Naive thymus-derived CD8-positive, alpha-beta T cell (primary cell): ENCODE measurements at regions not wholly inside any gene's neighbourhood (a gene's known extent, or its start where the extent isn't known, plus 50 kb on each side); places are given as distances from the start of the nearest gene placed in this dataset.

Experiments used
- ATAC-seq, 2 donors: fragments of 150-1000 bp; cut with Tn5 transposase in 1 of 2; sonication (Bioruptor Pico), chemical (Tn5 transposase) in 1 of 2; 1 replicate in 1 of 2; 2 replicates in 1 of 2; pipeline ENCODE4 v1.10.0; 2021; ENCODE audit warnings: mild to moderate bottlenecking in 2 of 2, moderate library complexity in 2 of 2
- POLR2A ChIA-PET: fragments of 350-600 bp; sonication (Branson Sonifier 250); formaldehyde crosslinking; loops from one replicate; lab custom pipeline; 2021; ENCODE audit warnings: antibody characterized with exemption; lab: Charles Lee
- DNase-seq, 10 donors: peaks; one replicate each; pipeline versions ENCODE4 v3.0.0 to v3.0.0-alpha.2; 2020 to 2022
- H3K27ac Mint-ChIP-seq, 10 donors: one replicate each; pipeline ENCODE4 v1.8.0; 2020 to 2022; ENCODE audit warnings: mild to moderate bottlenecking in 10 of 10, mixed read lengths in 10 of 10, moderate library complexity in 4 of 10, inconsistent platforms in 1 of 10
- H3K27me3 Mint-ChIP-seq, 5 donors: one replicate each; pipeline ENCODE4 v1.8.0; 2021 to 2022; ENCODE audit warnings: mixed read lengths in 5 of 5
- H3K36me3 Mint-ChIP-seq, 3 donors: one replicate each; pipeline ENCODE4 v1.8.0; 2020 to 2022; ENCODE audit warnings: mixed read lengths in 3 of 3, mild to moderate bottlenecking in 2 of 3, inconsistent platforms in 1 of 3
- H3K4me1 Mint-ChIP-seq, 4 donors: one replicate each; pipeline ENCODE4 v1.8.0; 2021 to 2022; ENCODE audit warnings: mixed read lengths in 4 of 4
- H3K4me3 Mint-ChIP-seq, 10 donors: one replicate each; pipeline ENCODE4 v1.8.0; 2020 to 2022; ENCODE audit warnings: mild to moderate bottlenecking in 10 of 10, mixed read lengths in 10 of 10, moderate library complexity in 6 of 10, inconsistent platforms in 1 of 10
- H3K9me3 Mint-ChIP-seq, 9 donors: one replicate each; pipeline ENCODE4 v1.8.0; 2020 to 2022; ENCODE audit warnings: mixed read lengths in 9 of 9, mild to moderate bottlenecking in 3 of 9, inconsistent platforms in 1 of 9, moderate library complexity in 1 of 9

DNA sequence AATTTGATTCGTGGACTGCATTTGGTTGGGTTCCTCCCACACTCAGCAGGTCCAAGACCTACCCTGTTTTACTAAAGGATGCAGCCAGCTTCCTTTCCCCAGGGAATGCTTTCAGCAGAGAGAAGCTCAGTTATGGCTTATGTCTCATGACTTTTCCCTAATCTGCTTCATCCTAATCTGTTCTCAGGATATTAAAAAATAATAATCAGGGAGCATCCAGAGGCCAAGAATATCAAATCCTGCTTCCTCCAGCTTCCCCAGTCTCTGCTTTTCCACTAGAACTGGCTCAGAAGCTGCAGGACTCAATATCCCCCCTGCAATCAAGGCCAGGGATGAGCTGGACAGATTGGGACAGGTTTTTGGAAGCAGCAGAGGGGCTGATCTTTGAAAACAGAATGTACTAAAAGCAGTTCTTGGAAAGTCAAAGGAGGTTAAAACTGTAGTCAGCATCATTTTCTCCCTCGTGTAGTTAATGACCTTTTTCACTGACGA, 326.9 kb upstream of the TNP1 start:
- Mint-ChIP-seq H3K4me1 (no peaks in the 10 kb centered on the region), H3K27ac (no peak overlapping the region), H3K36me3 (no peaks in the 10 kb centered on the region), H3K27me3 (peaks cover 0 to 3% (median 3%) of the 10 kb centered on the region in 5 donors), H3K9me3 (no peaks in the 10 kb centered on the region), H3K4me3 (no peak overlapping the region)
- POLR2A ChIA-PET = no interaction called here
- ATAC-seq = no peak
- DNase-seq = no peak

DNA sequence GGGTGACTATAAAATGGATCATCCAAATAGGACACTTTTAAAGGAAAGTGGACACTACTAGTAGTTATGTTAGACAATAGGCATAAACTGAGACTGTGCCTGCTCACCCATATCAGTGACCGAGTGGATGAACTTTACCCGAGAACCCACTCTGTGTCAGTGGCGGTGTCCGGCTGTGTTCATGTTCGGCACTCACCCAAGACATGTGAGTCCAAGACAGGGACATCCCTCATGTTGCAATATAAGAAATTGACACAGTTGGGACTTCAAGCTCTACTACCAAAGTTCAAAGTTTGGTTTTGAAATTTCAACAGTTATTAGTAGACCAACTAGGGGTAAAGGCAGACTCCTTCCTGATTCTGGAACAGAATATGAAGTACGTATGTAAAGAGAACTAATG, 326.3 kb upstream of the TNP1 start:
- no peak for ATAC-seq
- Mint-ChIP-seq H3K4me1 (no peaks in the 10 kb centered on the region), H3K36me3 (no peaks in the 10 kb centered on the region), H3K4me3 (no peak overlapping the region), H3K9me3 (no peaks in the 10 kb centered on the region), H3K27ac (no peak overlapping the region), H3K27me3 (peaks cover 0 to 3% (median 3%) of the 10 kb centered on the region in 5 donors)
- DNase-seq = no peak
- POLR2A ChIA-PET = no interaction called here

DNA sequence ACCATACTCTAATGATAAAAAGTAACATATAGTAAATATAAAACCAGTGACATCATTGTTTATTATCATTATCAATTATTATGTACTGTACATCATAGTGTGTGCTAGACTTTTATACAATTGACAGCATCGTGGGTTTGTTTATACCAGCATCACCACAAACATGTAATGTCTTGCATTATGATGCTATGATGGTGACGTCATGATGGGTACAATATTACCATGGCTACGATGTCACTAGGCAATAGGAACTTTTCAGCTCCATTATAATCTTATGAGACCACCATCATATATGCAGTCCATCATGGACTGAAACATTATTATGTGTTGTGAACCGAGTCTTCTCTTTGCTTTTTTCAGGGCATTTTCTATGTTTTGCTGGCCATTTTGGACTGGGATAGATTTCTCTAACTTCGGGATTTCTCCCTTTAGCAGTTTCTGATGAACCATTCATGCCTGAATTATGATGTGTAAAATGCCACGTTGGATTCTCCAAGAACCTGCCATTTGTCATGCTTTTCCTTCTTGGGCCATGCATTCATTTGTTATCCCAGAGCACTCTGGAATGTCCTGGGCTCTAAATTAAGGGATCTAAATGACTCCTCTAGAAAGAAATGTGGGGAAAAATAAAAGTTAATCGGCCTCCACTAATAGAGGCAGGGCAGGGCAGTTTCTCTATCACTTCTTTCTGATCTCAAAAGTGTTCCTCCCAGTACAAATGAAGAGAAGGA, 325.6 kb upstream of the TNP1 start:
- POLR2A ChIA-PET = no interaction called here
- H3K36me3 Mint-ChIP-seq = no peaks in the 10 kb centered on the region
- peaks cover 0 to 3% (median 3%) of the 10 kb centered on the region in 5 donors for H3K27me3 Mint-ChIP-seq
- DNase-seq (no peak), ATAC-seq (no peak)
- H3K9me3 Mint-ChIP-seq = no peaks in the 10 kb centered on the region
- H3K27ac Mint-ChIP-seq = no peak overlapping the region
- H3K4me1 Mint-ChIP-seq = no peaks in the 10 kb centered on the region
- no peak overlapping the region for H3K4me3 Mint-ChIP-seq

DNA sequence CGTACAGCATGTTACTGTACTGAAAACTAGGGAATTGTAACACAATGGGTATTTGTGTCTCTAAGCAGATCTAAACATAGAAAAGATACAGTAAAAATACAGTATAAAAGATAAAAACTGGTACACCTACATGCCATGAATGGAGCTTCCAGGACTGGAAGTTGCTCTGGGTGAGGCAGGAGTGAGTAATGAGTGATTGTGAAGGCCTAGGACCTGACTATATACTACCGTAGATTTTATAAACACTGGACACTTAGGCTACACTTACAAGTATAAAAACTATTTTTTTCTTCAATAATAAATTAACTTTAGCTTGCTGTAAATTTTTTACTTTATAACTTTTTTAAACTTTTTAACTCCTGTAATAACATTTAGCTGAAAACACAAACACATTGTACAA, 324.4 kb upstream of the TNP1 start:
- no peak for DNase-seq
- no peak for ATAC-seq
- Mint-ChIP-seq H3K4me3 (no peak overlapping the region), H3K36me3 (no peaks in the 10 kb centered on the region), H3K4me1 (no peaks in the 10 kb centered on the region), H3K9me3 (no peaks in the 10 kb centered on the region), H3K27ac (no peak overlapping the region), H3K27me3 (peaks cover 0 to 3% (median 3%) of the 10 kb centered on the region in 5 donors)
- POLR2A ChIA-PET = no interaction called here

DNA sequence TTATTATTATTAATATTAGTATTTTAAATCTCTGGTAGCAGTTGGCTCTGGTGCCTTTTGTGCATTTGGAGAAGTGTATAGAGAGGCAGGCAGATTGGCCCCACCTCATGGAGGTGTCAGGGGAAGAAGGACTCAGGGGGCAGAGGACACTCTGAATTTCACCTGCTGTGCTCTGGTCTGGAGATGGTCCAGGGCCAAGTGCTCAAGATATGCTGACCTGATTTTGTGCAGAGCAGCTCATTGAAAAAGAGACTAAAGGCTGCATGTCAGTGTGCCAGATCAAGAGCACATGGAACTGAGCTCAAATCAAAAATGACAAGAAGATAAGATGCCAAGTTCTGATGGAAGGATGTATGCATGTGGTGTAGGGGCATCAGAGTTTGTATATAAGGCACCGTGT, 323.6 kb upstream of the TNP1 start:
- POLR2A ChIA-PET = no interaction called here
- ATAC-seq = no peak
- DNase-seq = no peak
- Mint-ChIP-seq H3K36me3 (peaks cover 0 to 1% (median 0%) of the 10 kb centered on the region in 3 donors), H3K27me3 (peaks cover 0 to 3% (median 0%) of the 10 kb centered on the region in 5 donors), H3K9me3 (peaks cover 0 to 3% (median 0%) of the 10 kb centered on the region in 9 donors), H3K4me3 (no peak overlapping the region), H3K4me1 (no peaks in the 10 kb centered on the region), H3K27ac (no peak overlapping the region)

DNA sequence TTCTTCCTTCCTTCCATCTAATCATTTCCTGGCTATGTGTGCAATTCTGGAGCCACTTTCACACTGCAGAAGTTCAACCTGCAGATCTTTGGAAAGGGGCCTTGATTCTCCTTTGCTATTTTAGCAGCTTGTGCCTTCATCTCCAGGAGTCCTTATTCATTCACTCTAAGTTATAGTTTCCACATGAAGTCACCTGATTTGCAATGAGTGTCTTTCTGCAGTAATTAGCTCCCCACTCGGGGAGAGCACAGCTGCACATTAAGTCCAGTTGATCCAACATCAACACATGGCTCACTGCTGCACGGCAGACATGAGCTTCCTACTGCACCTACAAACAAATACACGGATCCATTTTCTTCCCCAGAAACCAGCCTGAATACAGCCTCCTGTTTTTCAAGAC, 323.1 kb upstream of the TNP1 start:
- Mint-ChIP-seq H3K27me3 (peaks cover 0 to 3% (median 0%) of the 10 kb centered on the region in 5 donors), H3K4me1 (no peaks in the 10 kb centered on the region), H3K36me3 (peaks cover 0 to 4% (median 0%) of the 10 kb centered on the region in 3 donors), H3K4me3 (no peak overlapping the region), H3K27ac (no peak overlapping the region), H3K9me3 (peaks cover 0 to 3% (median 0%) of the 10 kb centered on the region in 9 donors)
- DNase-seq = no peak
- ATAC-seq = no peak
- POLR2A ChIA-PET = no interaction called here

DNA sequence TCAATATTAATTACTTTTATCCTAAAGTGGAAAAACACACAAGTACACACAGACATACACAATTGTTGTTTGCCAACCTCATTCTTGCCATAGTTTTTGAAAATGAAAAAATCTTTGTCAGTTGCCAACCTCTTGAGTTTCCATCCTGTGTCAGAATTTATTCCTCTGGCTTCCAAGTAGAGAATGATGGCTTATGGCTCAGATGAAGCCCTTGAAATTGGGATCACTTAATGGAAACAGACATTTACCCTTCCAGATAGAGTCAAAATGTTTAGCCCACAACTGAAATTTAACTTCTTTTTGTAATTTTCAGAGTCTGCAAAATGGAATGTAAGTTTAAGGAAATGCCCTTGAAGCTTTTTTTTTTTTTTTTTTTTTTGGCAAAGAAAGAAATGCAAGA, 321.6 kb upstream of the TNP1 start:
- POLR2A ChIA-PET = no interaction called here
- Mint-ChIP-seq H3K27ac (no peak overlapping the region), H3K4me3 (no peak overlapping the region), H3K9me3 (peaks cover 0 to 3% (median 0%) of the 10 kb centered on the region in 9 donors), H3K27me3 (no peaks in the 10 kb centered on the region), H3K36me3 (peaks cover 0 to 5% (median 0%) of the 10 kb centered on the region in 3 donors), H3K4me1 (no peaks in the 10 kb centered on the region)
- no peak for DNase-seq
- ATAC-seq = no peak

DNA sequence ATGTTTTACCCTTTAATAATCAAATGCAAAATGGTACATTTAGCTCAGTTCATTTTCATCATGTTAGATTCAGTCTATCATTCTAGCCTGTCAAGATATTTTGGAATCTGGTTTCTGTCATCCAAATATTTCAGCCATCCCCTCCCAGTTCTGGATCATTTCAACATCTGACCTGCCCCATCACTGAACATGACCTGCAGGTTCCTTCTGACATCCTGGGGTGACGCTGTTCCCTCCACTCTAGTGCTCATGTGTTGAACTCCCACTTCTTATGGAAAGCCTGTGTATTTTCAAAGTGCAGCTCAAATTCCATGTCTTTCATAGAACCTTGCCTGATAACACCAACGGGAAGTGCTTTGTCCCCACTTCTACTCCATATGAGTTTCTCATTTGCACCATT, 320.0 kb upstream of the TNP1 start:
- Mint-ChIP-seq H3K27ac (no peak overlapping the region), H3K27me3 (peaks cover 0 to 2% (median 0%) of the 10 kb centered on the region in 5 donors), H3K9me3 (peaks cover 0 to 9% (median 3%) of the 10 kb centered on the region in 9 donors), H3K4me1 (no peaks in the 10 kb centered on the region), H3K4me3 (no peak overlapping the region), H3K36me3 (peaks cover 0 to 12% (median 3%) of the 10 kb centered on the region in 3 donors)
- DNase-seq (no peak), ATAC-seq (no peak)
- POLR2A ChIA-PET = no interaction called here

DNA sequence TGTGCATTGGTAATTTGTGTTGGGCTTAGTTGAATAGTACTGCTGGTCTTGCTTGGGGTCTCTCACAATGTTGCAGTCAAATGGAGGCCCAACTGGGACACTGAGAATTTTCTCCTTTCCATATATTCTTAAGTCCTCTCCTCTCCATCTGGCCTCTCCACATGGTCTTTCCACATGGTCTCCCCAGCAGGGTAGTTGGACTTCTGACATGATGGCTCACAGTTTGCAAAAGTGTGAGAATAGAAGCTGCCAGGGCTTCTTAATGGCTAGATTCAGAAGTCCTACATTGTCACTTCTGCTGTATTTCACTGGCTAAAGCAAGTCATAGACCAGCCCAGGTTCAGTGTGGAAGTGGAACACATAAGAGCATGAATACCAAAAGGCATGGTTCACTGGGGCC, 318.5 kb upstream of the TNP1 start:
- H3K27ac Mint-ChIP-seq = no peak overlapping the region
- peaks cover 0 to 3% (median 0%) of the 10 kb centered on the region in 5 donors for H3K27me3 Mint-ChIP-seq
- POLR2A ChIA-PET = no interaction called here
- DNase-seq = no peak
- peaks cover 0 to 12% (median 3%) of the 10 kb centered on the region in 3 donors for H3K36me3 Mint-ChIP-seq
- no peak for ATAC-seq
- H3K4me3 Mint-ChIP-seq = no peak overlapping the region
- H3K4me1 Mint-ChIP-seq = no peaks in the 10 kb centered on the region
- H3K9me3 Mint-ChIP-seq = peaks cover 0 to 9% (median 3%) of the 10 kb centered on the region in 9 donors

DNA sequence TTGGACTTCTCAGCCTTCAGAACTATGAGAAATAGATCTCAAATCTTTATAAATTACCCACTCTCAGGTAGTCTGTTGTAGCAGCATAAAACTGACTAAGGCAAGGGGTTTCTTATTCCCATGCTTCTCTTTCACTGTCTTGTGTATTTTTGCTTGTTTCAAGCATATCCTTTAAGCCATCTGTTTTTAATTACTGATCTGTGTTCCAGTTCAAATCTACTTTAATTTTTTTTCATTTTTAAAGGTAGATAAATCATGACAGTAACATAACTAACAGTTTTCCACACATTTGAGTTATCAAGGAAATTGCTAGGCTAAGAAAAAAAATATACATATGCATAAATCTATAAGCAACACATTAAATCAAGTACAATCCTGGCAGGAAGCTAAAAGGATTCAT, 317.9 kb upstream of the TNP1 start:
- H3K36me3 Mint-ChIP-seq = peaks cover 0 to 12% (median 3%) of the 10 kb centered on the region in 3 donors
- DNase-seq = no peak
- no peaks in the 10 kb centered on the region for H3K4me1 Mint-ChIP-seq
- H3K4me3 Mint-ChIP-seq = no peak overlapping the region
- no peak overlapping the region for H3K27ac Mint-ChIP-seq
- peaks cover 0 to 5% (median 0%) of the 10 kb centered on the region in 5 donors for H3K27me3 Mint-ChIP-seq
- no peak for ATAC-seq
- POLR2A ChIA-PET = no interaction called here
- peaks cover 0 to 9% (median 3%) of the 10 kb centered on the region in 9 donors for H3K9me3 Mint-ChIP-seq

DNA sequence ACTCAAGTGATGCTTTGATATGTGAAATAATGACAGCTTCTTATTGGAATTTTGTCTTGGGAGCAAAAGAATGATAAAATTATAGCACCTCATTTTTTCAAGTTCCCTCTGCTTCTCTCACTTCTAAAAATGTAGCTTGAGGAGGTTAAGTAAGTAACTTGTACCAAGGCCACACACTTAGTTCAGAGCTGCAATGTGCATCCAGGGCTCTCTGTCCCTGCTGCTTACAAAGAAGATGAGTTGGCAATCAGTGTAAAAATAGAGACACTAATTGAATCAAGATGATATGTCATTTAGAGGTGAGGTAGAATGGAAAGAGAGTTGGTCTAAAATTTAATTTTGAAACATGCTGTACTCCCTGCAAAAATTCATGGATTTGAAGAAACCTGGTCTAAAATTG, 312.0 kb upstream of the TNP1 start:
- ATAC-seq (no peak), DNase-seq (no peak)
- Mint-ChIP-seq H3K4me1 (no peaks in the 10 kb centered on the region), H3K36me3 (peaks cover 0 to 18% (median 3%) of the 10 kb centered on the region in 3 donors), H3K4me3 (no peak overlapping the region), H3K27ac (no peak overlapping the region), H3K27me3 (peaks cover 0 to 8% (median 2%) of the 10 kb centered on the region in 5 donors), H3K9me3 (peaks cover 0 to 9% (median 4%) of the 10 kb centered on the region in 9 donors)
- POLR2A ChIA-PET = no interaction called here

DNA sequence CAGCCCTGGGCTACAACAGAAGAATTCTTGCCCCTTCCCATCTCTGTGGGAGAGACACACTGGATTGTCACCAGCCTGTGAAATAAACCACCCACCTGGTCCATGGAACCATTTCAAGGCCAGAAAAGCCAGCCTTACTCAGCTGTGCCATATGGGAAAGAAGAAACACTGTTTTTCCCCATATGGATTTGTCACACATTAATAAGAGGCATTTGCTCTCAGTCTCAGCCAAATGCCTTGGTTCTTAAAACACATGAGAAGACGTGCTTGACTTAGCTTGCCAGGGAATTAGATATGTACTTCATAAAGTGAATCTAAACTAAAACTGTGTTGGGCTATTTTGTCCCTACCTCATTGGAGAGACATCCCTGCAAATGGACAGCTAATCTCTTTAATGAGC, 308.6 kb upstream of the TNP1 start:
- Mint-ChIP-seq H3K36me3 (peaks cover 0 to 11% (median 0%) of the 10 kb centered on the region in 3 donors), H3K27ac (no peak overlapping the region), H3K4me3 (no peak overlapping the region), H3K9me3 (peaks cover 0 to 11% (median 3%) of the 10 kb centered on the region in 9 donors), H3K4me1 (no peaks in the 10 kb centered on the region), H3K27me3 (peaks cover 0 to 8% (median 2%) of the 10 kb centered on the region in 5 donors)
- POLR2A ChIA-PET = no interaction called here
- DNase-seq (no peak), ATAC-seq (no peak)

DNA sequence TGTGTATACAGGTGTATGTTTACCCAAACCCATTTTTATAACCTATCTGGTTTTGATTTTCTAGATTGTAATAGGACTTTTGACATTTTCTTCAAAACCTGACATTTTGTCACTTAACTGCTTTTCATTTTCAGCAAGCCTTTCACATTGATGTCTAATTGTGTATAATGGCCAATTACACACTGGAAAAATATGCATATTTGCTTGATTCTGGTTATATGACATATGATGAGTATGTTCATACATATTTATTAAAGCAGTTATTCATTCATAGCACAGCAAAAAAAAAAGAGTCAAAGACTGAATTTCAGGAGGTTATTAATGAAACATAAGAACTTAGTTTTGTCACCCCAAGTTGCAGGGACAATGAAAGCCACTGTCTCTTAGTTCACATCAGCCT, 307.7 kb upstream of the TNP1 start:
- Mint-ChIP-seq H3K27ac (no peak overlapping the region), H3K27me3 (peaks cover 0 to 5% (median 2%) of the 10 kb centered on the region in 5 donors), H3K4me3 (no peak overlapping the region), H3K4me1 (peaks cover 2 to 6% (median 4%) of the 10 kb centered on the region in 4 donors), H3K36me3 (peaks cover 0 to 11% (median 0%) of the 10 kb centered on the region in 3 donors), H3K9me3 (peaks cover 0 to 11% (median 3%) of the 10 kb centered on the region in 9 donors)
- POLR2A ChIA-PET = no interaction called here
- ATAC-seq (no peak), DNase-seq (no peak)
